Common myeloid progenitor, CD34-positive (primary cell): ENCODE measurements at regions not wholly inside any gene's neighbourhood (a gene's known extent, or its start where the extent isn't known, plus 50 kb on each side); places are given as distances from the start of the nearest gene placed in this dataset.

Experiments
- CTCF ChIA-PET: fragments of 350-600 bp; sonication (Branson Sonifier 250); formaldehyde crosslinking; loops from one replicate; lab custom pipeline; 2021; ENCODE audit warnings: antibody characterized with exemption; lab: Charles Lee
- POLR2A ChIA-PET: fragments of 350-600 bp; sonication (Branson Sonifier 250); formaldehyde crosslinking; loops from one replicate; lab custom pipeline; 2021; ENCODE audit warnings: antibody characterized with exemption; lab: Charles Lee
- DNase-seq, 3 donors: peaks; one replicate each; pipeline versions ENCODE4 v3.0.0 to v3.0.0-alpha.2; 2013
- H3K27ac ChIP-seq, 2 experiments: 1 replicate in 1 of 2; 2 replicates in 1 of 2; pipeline ENCODE4 v1.7.0; 2013; ENCODE audit warnings: inconsistent platforms in 2 of 2, low read length in 2 of 2, mild to moderate bottlenecking in 2 of 2, low read depth in 1 of 2, moderate library complexity in 1 of 2; ENCODE audit not compliant: severe bottlenecking in 2 of 2, insufficient read depth in 1 of 2, poor library complexity in 1 of 2
- H3K27me3 ChIP-seq, 5 experiments: replicated peaks in 2 of 5; 1 replicate in 3 of 5; 2 replicates in 2 of 5; pipeline versions ENCODE4 v1.6.1 to v1.7.0; 2013; ENCODE audit warnings: low read length in 4 of 5, mild to moderate bottlenecking in 2 of 5, moderate library complexity in 2 of 5, inconsistent platforms in 1 of 5; ENCODE audit not compliant: insufficient read depth in 5 of 5, control insufficient read depth in 4 of 5
- H3K36me3 ChIP-seq, 4 experiments: 1 replicate in 2 of 4; 2 replicates in 2 of 4; pipeline versions ENCODE4 v1.6.1 to v1.7.0; 2013; ENCODE audit warnings: low read length in 3 of 4, control low read depth in 1 of 4, mild to moderate bottlenecking in 1 of 4; ENCODE audit not compliant: control insufficient read depth in 4 of 4, insufficient read depth in 4 of 4
- H3K4me1 ChIP-seq, 4 experiments: 1 replicate in 3 of 4; 2 replicates in 1 of 4; pipeline versions ENCODE4 v1.6.1 to v1.7.1; 2013; ENCODE audit warnings: low read length in 3 of 4, mild to moderate bottlenecking in 3 of 4, control low read depth in 1 of 4, inconsistent platforms in 1 of 4, moderate library complexity in 1 of 4; ENCODE audit not compliant: control insufficient read depth in 4 of 4, insufficient read depth in 4 of 4; ENCODE audit errors: control extremely low read depth in 1 of 4
- H3K4me3 ChIP-seq, 7 experiments: 1 replicate in 4 of 7; 2 replicates in 3 of 7; pipeline versions ENCODE4 v1.5.1 to v1.7.0; 2013; ENCODE audit warnings: mild to moderate bottlenecking in 7 of 7, low read length in 6 of 7, moderate library complexity in 6 of 7, inconsistent platforms in 2 of 7, low read depth in 2 of 7, control low read depth in 1 of 7; ENCODE audit not compliant: insufficient read depth in 4 of 7, control insufficient read depth in 1 of 7; ENCODE audit errors: extremely low read depth in 1 of 7
- H3K9me3 ChIP-seq, 5 experiments: 1 replicate in 4 of 5; 2 replicates in 1 of 5; pipeline versions ENCODE4 v1.6.1 to v1.7.1; 2013; ENCODE audit warnings: low read length in 4 of 5, mild to moderate bottlenecking in 2 of 5, inconsistent platforms in 1 of 5, low read depth in 1 of 5, moderate library complexity in 1 of 5; ENCODE audit not compliant: control insufficient read depth in 4 of 5, insufficient read depth in 2 of 5; ENCODE audit errors: control extremely low read depth in 1 of 5
- WGBS: methylation state at CpG from one replicate; pipeline ENCODE4 v1.1.5; 2013; ENCODE audit not compliant: insufficient coverage; 5-methylcytosine and 5-hydroxymethylcytosine counted together

- Histone ChIP-seq H3K4me1 (no peaks in the 10 kb centered on the region), H3K27me3 (no peaks in the 10 kb centered on the region), H3K36me3 (no peaks in the 10 kb centered on the region), H3K9me3 (no peaks in the 10 kb centered on the region), H3K4me3 (no peak overlapping the region), H3K27ac (no peak overlapping the region)
- WGBS: 90% methylated on average over 2 of the region's 4 CpGs
- CTCF ChIA-PET: no interaction called here
- DNase-seq: no peak
- POLR2A ChIA-PET: no interaction called here
Measured at GRCh38 chr5:167263185-167263584, 1028.3 kb upstream of the WWC1 start.

GRCh38 chr5:167264348-167264747, 1027.1 kb upstream of the WWC1 start:
- Histone ChIP-seq H3K27me3 (no peaks in the 10 kb centered on the region), H3K27ac (no peak overlapping the region), H3K36me3 (no peaks in the 10 kb centered on the region), H3K4me1 (no peaks in the 10 kb centered on the region), H3K9me3 (no peaks in the 10 kb centered on the region), H3K4me3 (no peak overlapping the region)
- no peak for DNase-seq
- WGBS: 92% methylated on average over 5 of the region's 7 CpGs
- ChIA-PET CTCF (interaction anchor here (0.9 kb wide), 1 partner anchor 13 kb away, joined by 4 read pairs; no protein-coding TSS in a partner anchor), POLR2A (no interaction called here)

- no peaks in the 10 kb centered on the region for H3K36me3 ChIP-seq
- H3K27me3 ChIP-seq: no peaks in the 10 kb centered on the region
- ChIA-PET CTCF (no interaction called here), POLR2A (no interaction called here)
- no peaks in the 10 kb centered on the region for H3K9me3 ChIP-seq
- no peak overlapping the region for H3K4me3 ChIP-seq
- H3K27ac ChIP-seq: no peak overlapping the region
- no peak for DNase-seq
- no peaks in the 10 kb centered on the region for H3K4me1 ChIP-seq
Measured at GRCh38 chr5:167268337-167268736, 1023.1 kb upstream of the WWC1 start.

GRCh38 chr5:167269146-167269545, 1022.3 kb upstream of the WWC1 start:
- Histone ChIP-seq H3K4me1 (no peaks in the 10 kb centered on the region), H3K4me3 (no peak overlapping the region), H3K27me3 (no peaks in the 10 kb centered on the region), H3K9me3 (no peaks in the 10 kb centered on the region), H3K27ac (no peak overlapping the region), H3K36me3 (no peaks in the 10 kb centered on the region)
- 93% methylated on average over 2 of the region's 3 CpGs for WGBS
- DNase-seq: no peak
- POLR2A ChIA-PET: no interaction called here
- CTCF ChIA-PET: no interaction called here

DNA sequence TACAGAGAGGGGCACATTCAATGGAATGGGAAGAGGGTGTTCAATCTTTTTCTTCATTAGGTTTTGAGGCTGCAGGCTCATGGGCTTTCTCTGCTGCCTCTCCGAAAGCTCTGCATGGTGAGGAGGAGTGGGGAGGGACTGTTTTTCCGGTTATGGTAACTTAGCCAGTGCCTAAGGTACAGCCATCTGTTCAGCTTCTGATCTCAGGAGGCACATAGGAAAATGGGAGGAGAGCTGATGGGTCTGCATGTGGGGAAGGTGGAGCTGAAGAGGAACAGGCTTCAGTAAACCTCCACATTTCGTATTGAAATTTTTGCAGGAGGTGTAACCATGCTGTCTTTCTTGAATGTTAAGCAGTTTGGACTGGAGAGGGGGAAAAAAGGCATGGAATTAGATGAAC, 1020.4 kb upstream of the WWC1 start:
- no peaks in the 10 kb centered on the region for H3K36me3 ChIP-seq
- H3K4me1 ChIP-seq: no peaks in the 10 kb centered on the region
- ChIA-PET POLR2A (no interaction called here), CTCF (no interaction called here)
- no peaks in the 10 kb centered on the region for H3K27me3 ChIP-seq
- no peak overlapping the region for H3K4me3 ChIP-seq
- 94% methylated on average over 3 of the region's 3 CpGs for WGBS
- no peak overlapping the region for H3K27ac ChIP-seq
- no peak for DNase-seq
- no peaks in the 10 kb centered on the region for H3K9me3 ChIP-seq

DNA sequence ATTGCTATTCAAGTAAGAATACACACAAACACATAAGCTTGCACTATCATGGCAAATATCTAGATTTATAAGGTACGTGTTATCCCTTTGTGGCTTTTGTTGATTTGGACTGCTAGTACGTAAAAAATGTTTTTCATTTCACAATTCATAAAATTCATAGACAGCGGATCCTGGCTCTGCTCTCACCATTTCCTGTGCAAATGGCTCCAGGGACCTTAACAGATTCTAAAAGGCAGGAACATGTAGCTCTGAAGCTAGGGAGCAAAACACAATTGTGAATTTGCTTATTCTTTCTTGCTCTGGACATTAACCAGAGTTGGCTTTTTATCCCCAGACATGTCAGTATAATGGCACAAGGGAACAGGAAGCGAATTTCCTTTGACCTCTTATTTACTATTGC, 1019.9 kb upstream of the WWC1 start:
- no peaks in the 10 kb centered on the region for H3K36me3 ChIP-seq
- H3K27me3 ChIP-seq: no peaks in the 10 kb centered on the region
- no peaks in the 10 kb centered on the region for H3K4me1 ChIP-seq
- H3K4me3 ChIP-seq: no peak overlapping the region
- no peaks in the 10 kb centered on the region for H3K9me3 ChIP-seq
- ChIA-PET CTCF (no interaction called here), POLR2A (no interaction called here)
- WGBS: 93% methylated on average over 3 of the region's 4 CpGs
- no peak overlapping the region for H3K27ac ChIP-seq
- no peak for DNase-seq

DNA sequence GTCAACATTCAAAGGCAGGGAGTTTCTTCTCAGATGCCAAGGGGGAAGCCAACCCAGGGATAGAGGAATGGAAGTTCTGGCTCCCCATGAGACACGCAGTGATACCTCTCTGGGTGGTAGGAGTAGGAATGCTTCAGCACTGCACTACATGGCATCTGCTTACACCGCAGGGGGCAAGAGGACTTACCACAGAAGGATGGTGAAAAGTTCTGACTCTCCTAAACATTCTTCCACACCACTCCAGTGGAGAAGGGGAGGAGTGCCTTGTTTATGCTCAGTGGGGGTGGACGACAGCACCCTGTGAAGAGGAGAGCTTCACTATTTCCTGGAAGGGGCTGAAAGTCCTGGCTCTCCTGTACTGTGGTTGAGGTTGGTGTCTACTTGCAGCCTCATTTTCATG, 1011.3 kb upstream of the WWC1 start:
- DNase-seq: no peak
- Histone ChIP-seq H3K9me3 (no peaks in the 10 kb centered on the region), H3K27ac (no peak overlapping the region), H3K36me3 (no peaks in the 10 kb centered on the region), H3K4me3 (no peak overlapping the region), H3K27me3 (no peaks in the 10 kb centered on the region), H3K4me1 (no peaks in the 10 kb centered on the region)
- WGBS: 100% methylated on average over 2 of the region's 3 CpGs
- ChIA-PET CTCF (no interaction called here), POLR2A (no interaction called here)
